H54 (cell line): ENCODE measurements at regions not wholly inside any gene's neighbourhood (a gene's known extent, or its start where the extent isn't known, plus 50 kb on each side); places are given as distances from the start of the nearest gene placed in this dataset.

ENCODE experiments used
- DNase-seq: peaks from one replicate; pipeline ENCODE4 v3.0.0; 2011; ENCODE audit warnings: low spot score, mixed read lengths; ENCODE audit not compliant: insufficient read length
- FAIRE-seq: peaks from 3 replicates; lab custom pipeline; 2011; peaks lifted over from hg19 to GRCh38; lab: Jason Lieb, UNC
- POLR2A ChIP-seq: IDR thresholded peaks from 2 replicates; pipeline ENCODE4 v1.6.1; 2011; ENCODE audit warnings: low read depth, mild to moderate bottlenecking, low read length

GRCh38 chr12:116430911-116431565 lies 128.1 kb upstream of the MAP1LC3B2 start:
- no peak for FAIRE-seq
- no peak for TF ChIP-seq POLR2A
- no peak for DNase-seq

- no peak for TF ChIP-seq POLR2A
- DNase-seq = no peak
- FAIRE-seq = no peak
Measured at GRCh38 chr12:116431677-116432300, 127.4 kb upstream of the MAP1LC3B2 start.

GRCh38 chr12:116432314-116432750 lies 126.8 kb upstream of the MAP1LC3B2 start:
- DNase-seq = no peak
- FAIRE-seq = no peak
- TF ChIP-seq POLR2A = no peak

- FAIRE-seq = no peak
- DNase-seq = no peak
- no peak for TF ChIP-seq POLR2A
Measured at GRCh38 chr12:116433249-116433648, 125.9 kb upstream of the MAP1LC3B2 start.

- DNase-seq (peak; percentile 83), FAIRE-seq (peak; percentile 68)
- TF ChIP-seq POLR2A = no peak
Measured at GRCh38 chr12:116434155-116435011, 124.8 kb upstream of the MAP1LC3B2 start.

- TF ChIP-seq POLR2A = no peak
- FAIRE-seq = no peak
- DNase-seq = no peak
Measured at GRCh38 chr12:116435984-116436383, 123.2 kb upstream of the MAP1LC3B2 start.

GRCh38 chr12:116436561-116437249 lies 122.5 kb upstream of the MAP1LC3B2 start:
- FAIRE-seq (no peak), DNase-seq (no peak)
- no peak for TF ChIP-seq POLR2A

DNA sequence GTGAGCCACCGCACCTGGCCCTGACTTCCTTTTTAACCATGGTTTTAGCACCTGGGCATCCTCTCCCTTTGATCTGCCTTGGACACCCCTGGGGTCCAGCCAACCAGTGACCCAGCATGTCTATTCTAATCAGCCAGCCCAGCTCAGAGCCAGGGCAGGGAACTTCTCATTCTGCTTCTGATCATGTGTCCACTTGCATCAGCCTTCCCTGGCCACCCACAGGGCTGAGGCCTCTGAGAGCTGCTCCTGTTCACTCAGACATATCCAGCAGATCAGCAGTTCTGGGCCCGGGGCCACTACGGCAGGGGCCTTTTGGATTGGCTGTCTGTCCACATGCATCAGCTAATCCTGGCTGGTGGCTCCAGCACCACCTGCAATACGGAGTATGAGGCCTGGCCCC lies 117.9 kb upstream of the MAP1LC3B2 start:
- DNase-seq (no peak), FAIRE-seq (no peak)
- TF ChIP-seq POLR2A = no peak

DNA sequence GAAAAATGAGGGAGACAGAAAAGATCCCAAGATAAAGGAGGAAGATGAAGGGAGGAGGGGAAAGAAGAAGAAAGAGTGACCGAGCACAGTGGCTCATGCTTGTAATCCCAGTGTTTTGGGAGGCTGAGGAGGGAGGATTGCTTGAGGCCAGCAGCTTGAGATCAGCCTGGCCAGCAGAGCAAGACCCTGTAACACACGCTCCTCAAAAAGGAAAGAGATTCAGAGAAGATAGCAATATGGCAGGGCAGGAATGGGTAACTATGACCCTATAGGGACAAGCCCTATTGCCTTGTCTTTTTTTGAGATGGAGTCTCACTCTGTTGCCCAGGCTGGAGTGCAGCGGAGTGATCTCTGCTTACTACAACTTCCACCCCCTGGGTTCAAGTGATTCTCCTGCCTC lies 116.9 kb upstream of the MAP1LC3B2 start:
- FAIRE-seq (no peak), DNase-seq (no peak)
- TF ChIP-seq POLR2A = no peak

DNA sequence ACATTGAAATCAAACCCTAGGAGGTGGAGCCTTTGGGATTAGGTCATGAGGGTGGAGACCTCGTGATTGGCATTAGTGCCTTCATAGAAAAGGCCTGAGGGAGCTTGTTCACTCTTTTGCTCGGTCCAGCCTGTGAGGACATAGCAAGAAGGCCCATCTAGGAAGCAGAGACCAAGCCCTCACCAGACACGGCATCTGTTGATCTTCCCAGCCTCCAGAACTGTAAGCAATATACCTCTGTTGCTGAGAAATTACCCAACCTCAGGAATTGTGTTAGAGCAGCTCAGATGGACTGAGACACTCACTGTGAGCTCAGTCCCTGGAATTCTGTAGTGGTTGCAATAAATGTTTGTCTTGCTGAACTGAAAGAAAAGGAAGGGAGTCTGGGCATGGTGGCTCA lies 116.2 kb upstream of the MAP1LC3B2 start:
- DNase-seq (no peak), FAIRE-seq (no peak)
- TF ChIP-seq POLR2A = no peak

- DNase-seq (no peak), FAIRE-seq (no peak)
- no peak for TF ChIP-seq POLR2A
Measured at GRCh38 chr12:116443821-116444589, 115.2 kb upstream of the MAP1LC3B2 start.

GRCh38 chr12:116444590-116444943 lies 114.6 kb upstream of the MAP1LC3B2 start:
- DNase-seq = no peak
- no peak for FAIRE-seq
- no peak for TF ChIP-seq POLR2A

DNA sequence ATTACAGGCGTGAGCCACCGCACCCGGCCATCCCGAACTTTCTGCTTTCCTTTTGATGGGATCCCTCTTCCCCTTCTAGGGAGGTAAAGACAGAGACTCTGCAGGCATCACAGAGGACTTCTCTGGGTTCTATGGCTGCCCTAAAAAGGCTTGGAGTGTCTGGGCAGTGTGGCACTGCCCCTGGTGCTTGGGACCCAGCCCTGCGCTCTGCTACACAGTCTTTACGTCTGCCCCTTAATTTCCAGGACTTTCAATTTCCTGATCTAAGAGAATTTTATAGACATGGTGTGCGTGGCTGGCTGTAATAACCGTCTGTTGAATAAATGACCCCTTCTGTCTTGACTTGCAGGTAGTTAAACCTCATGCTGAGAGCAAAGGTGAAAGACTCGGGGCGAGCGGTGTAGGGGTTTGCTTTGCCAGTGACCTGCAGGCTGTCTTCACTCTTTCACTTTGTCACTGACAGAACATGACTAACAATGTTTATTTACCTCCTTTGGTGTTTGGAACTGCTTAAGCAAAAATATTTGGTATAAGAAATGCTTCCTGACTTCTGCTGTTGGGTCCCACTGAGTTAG lies 110.9 kb upstream of the MAP1LC3B2 start:
- no peak for TF ChIP-seq POLR2A
- no peak for DNase-seq
- no peak for FAIRE-seq
